WTC11 (cell line): ENCODE measurements at regions not wholly inside any gene's neighbourhood (a gene's known extent, or its start where the extent isn't known, plus 50 kb on each side); places are given as distances from the start of the nearest gene placed in this dataset.

Experiments
- ATF1 ChIP-seq: sonication (generic); formaldehyde crosslinking; IDR thresholded peaks from 2 replicates; pipeline ENCODE4 v1.8.1; 2023; ENCODE audit warnings: mild to moderate bottlenecking, moderate library complexity, missing genetic modification reagents
- EMX1 ChIP-seq: fragments of 250-450 bp; sonication (Bioruptor Pico); IDR thresholded peaks from 2 replicates; pipeline ENCODE4 v1.8.0; 2021; ENCODE audit warnings: mild to moderate bottlenecking
- ETV6 ChIP-seq: sonication (generic); formaldehyde crosslinking; IDR thresholded peaks from 2 replicates; pipeline ENCODE4 v1.8.1; 2022; ENCODE audit warnings: mild to moderate bottlenecking, missing genetic modification reagents
- NFYB ChIP-seq: sonication (generic); formaldehyde crosslinking; conservative IDR thresholded peaks from 2 replicates; pipeline ENCODE4 v1.8.0; 2022; ENCODE audit warnings: low read depth, missing genetic modification reagents
- TF ChIP-seq, protein P1 (sequence below): fragments of 200-600 bp; IDR thresholded peaks from 2 replicates; pipeline ENCODE4 v1.8.0; 2022; ENCODE audit warnings: antibody characterized with exemption

DNA sequence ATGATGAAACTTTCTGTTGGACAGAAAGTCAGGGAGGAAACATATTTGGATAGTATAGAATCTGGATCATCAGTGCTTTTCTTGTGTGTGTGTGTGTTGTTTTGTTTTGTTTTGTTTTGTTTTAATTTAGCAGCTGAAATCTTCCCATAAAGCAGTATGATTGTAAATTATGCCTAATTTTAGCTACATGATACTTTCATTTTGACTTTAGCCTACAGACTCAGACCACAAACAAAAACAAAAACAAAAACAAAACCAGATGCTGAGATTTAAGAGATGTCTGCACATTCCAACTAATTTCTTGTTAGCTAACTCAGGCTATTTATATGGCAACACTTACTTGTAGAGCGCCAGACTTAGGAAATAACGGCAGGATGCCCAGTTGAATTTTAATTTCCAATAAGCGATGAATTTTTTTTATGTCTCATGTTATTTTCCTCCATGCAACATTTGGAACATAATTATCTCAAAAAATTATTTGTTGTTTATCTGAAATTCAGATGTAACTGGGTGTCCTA, 119.5 kb upstream of the TRPC7 start:
- TF ChIP-seq NFYB (no peak), ATF1 (no peak), ETV6 (CRISPR knock-in tag) (no peak), EMX1 (CRISPR knock-in tag) (no peak)
- TF ChIP-seq, protein P1, sequence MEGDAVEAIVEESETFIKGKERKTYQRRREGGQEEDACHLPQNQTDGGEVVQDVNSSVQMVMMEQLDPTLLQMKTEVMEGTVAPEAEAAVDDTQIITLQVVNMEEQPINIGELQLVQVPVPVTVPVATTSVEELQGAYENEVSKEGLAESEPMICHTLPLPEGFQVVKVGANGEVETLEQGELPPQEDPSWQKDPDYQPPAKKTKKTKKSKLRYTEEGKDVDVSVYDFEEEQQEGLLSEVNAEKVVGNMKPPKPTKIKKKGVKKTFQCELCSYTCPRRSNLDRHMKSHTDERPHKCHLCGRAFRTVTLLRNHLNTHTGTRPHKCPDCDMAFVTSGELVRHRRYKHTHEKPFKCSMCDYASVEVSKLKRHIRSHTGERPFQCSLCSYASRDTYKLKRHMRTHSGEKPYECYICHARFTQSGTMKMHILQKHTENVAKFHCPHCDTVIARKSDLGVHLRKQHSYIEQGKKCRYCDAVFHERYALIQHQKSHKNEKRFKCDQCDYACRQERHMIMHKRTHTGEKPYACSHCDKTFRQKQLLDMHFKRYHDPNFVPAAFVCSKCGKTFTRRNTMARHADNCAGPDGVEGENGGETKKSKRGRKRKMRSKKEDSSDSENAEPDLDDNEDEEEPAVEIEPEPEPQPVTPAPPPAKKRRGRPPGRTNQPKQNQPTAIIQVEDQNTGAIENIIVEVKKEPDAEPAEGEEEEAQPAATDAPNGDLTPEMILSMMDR = no peak
